ENCODE measurements at regions not wholly inside any gene's neighbourhood (a gene's known extent, or its start where the extent isn't known, plus 50 kb on each side); places are given as distances from the start of the nearest gene placed in this dataset.
"Not testable (repeated sequence)": the region's sequence is repeated elsewhere in the genome, so short reads cannot be mapped to it uniquely, and the experiment has no call there.

DNA sequence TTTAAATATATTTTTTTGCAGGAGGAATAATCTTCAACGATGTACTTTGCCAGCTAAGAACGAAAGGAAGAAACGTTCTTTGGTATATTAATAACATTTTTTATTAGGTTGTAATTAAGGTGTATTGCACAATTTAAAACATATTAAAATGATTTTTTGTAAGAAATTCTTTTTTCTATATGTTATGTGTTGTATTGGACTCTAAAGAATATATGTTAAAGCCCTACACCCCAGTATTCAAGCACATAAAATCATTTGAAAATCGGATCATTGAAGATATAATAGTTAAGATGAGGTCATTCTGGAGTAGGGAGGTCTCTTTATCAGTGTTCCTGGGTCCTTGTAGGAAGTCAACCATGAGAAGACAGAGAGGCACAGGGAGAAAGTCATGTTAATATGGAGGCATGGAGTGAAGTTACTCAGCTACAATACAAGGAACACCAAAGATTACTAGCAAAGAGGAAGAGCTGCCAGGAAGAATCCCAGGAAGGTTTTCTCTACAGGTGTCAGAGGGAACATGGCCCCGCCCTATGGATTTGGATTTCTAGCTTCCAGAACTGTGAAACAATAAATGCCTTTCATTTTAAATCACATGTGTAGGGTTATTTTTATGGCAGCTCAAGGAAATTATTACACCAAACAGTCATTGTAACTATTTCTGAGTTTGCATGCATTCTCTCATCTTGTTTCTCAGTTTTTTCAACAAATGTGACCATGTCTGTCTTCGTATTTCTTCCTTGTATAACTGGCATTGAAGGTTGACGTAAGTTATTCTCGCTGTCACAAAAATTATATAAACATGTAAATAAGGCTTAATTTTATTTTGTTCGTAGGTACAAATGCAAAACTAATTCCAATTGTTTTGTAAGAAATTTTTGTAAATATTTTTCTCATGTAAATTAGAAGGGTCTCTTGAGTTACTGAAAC lies 75.4 kb upstream of the VPREB1 start:
- no peak for DNase-seq

DNA sequence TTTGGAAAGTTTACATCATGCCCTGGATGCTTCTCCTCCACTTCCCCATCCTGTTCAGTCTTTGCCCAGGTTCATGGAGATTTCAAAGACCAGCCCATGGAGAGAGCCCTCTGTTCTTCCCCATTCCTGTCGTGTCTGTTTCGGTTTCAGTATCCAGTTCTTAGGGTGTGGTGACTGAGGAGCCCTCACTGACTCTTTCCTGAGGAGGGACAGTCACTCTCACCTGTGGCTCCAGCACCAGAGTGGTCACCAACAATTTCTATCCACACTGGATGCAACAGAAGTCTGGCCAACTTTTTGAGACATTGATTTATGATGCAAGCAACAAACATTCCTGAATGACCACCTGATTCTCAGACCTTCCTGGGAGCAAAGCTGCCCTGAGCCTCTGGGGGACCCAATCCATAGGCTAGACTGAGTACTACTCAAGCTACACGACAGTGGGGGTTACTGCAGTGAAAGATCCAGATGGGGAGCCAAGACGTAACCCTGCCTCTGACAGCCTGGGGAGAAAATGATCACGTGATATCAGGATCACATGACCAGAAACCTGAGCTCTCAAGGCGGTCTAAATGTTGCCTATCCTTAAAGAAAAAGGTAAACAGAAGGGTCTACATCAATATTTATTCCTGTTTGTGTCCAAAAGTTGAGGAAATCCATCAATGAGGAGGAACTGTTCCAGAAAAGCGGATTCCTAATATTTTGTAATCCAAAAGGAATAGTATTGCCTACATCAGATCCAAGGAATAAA lies 76.2 kb upstream of the VPREB1 start:
- peak; percentile 38 for DNase-seq

DNA sequence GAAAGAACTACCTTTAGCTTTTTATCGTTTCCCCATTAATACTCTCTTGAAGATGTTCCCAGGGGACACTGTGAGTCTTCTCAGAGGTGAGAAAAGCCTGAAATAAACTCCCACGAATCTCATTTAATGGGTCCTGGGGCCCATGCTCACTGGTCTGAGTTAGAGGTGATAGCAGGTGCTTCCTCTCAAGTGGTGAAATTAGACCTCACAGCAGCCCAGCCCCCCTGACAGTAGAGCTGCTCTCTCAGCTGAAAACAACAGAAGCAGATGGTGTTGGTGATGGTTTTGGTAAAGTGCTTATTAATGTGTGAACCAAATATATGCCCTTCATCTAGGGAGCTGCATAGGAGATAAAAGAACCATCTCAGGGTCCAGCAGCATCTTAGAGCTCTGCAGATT lies 76.8 kb upstream of the VPREB1 start:
- peak; percentile 76 for DNase-seq

DNA sequence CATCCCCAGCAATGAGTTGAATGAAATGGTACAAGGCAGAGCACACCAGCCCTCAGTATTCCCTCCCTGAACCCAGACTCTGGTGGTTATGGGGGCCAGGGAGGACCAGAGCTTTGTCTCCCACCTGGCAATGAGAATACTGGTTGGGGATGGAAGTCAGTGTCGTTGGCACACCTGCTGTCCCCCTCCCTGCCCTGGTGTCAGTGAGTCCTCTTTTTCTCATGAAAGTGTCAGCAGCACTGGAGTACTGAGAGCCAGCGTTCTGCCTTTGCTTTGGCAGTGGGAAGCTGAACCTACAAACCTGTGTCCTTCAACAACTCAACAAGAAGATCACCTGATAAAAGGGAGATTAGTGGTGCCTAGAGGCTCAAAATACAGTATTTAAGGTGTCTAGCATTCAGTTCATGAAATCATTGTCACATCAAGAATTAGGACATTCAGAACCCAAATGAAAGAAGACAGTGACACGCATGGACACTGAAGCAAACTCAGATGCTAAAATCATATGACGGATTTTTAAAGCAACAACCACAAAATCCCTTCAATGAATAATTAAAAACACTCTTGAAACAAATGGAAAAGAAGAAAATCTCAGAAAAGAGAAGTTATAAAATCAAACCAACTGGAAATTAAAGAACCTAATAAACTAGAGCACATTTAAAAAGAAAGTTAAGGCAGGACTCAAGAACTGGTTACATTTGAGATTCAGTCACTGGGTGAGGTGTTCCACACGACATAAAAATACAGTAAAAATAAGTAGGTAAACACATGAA lies 77.5 kb upstream of the VPREB1 start:
- peak; percentile 18 for DNase-seq

DNA sequence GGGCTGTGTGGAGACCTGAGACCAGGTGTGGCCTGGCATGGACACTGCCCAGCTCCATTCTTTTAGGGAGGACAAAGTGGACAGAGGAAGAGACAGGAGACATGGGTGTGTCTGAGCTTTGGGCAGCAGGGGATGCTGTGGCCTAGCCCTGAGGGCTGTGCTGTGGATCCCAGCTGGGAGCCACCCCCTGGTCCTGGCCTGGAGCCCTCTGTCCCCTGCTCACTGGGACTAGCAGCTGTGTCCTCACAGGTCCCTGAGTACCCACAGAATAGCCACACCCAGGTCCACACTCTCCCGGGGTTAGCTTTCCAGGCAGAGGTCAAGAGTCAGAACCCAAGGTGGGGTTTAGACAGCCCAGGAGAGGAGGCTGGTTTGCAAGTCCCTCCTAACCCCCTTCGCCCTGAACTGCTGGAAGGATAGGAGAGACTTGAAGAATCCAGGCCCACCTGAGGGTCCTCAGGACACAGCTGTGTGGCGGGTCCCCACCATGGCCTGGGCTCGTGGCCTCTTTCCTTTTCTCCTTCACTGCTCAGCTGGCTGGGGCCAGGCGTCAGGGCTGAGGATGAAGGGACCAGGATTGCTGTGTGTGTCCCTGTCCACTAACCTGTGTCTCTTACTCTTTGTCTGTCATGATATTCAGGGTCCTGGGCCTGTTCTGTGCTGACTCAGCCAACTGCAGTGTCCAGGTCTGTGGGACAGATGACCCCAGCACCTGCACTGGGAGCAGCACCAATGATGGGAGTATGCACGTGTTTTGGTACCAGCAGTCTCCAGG lies 78.5 kb upstream of the VPREB1 start:
- DNase-seq: no peak

DNA sequence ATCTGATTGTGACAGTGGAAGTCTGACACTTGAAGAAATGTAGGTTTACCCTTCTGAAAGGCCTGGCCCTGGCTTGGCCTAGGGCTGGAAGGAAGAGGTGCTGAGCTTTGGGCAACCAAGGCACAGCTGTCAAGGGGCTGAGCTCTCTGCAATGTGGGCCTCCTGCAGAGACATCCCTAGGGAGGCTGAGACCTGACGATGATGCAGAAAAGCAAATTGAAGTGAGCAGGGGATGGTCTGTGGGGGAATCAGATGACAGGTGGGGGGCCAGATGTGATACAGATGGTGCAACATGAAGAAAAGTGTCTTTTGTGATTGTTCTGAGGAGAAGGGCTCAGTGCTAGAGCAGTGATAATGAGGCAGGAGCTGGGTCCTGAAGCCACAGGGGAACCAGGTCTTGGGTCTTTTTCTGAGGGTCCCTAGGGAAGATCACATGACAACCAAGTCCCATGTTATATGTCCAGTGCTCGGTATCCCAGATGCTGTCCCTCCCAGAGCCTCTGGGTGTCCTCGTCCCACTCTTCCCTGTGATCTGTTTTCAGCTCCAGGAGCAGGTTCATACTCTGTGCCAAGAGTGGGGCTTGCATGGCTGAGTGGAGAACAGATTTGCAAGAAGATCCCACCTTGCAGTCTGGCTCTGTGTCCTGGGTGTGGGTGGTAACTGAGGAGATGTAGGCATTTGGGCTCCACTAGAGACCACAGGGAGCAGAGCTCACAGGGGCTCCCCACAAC lies 79.9 kb upstream of the VPREB1 start:
- peak; percentile 60 for DNase-seq

DNA sequence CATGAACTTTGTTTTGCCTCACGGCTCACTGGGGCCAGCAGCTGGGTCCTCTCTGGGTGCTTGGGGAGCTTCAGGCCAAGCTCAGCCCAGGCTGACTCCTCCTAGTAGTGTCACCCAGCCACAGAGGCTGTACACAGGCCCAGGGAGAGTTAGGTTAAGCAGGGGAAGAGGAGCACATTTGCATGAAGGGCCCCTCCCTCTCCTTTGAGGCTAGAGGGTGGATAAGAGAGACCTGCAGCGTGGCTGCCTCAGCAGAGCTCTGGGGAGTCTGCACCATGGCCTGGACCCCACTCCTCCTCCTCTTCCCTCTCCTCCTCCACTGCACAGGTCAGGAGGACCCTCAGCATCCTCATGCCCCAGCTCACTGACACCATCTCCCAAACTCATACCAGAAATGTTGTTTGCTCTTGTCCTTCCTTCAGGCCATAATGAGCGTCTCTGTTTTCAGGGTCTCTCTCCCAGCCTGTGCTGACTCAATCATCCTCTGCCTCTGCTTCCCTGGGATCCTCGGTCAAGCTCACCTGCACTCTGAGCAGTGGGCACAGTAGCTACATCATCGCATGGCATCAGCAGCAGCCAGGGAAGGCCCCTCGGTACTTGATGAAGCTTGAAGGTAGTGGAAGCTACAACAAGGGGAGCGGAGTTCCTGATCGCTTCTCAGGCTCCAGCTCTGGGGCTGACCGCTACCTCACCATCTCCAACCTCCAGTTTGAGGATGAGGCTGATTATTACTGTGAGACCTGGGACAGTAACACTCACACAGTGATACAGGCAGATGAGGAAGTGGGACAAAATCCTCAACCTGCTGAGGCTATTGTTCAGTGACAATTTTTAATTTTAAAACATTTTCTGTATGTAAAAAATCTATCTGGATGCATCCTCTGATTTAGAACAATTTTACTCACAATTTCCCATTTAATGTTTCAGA lies 82.4 kb upstream of the VPREB1 start:
- no peak for DNase-seq

DNA sequence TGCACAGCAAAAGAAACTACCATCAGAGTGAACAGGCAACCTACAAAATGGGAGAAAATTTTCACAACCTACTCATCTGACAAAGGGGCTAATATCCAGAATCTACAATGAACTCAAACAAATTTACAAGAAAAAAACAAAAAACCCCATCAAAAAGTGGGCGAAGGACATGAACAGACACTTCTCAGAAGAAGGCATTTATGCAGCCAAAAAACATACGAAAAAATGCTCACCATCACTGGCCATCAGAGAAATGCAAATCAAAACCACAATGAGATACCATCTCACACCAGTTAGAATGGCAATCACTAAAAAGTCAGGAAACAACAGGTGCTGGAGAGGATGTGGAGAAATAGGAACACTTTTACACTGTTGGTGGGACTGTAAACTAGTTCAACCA lies 83.8 kb upstream of the VPREB1 start:
- DNase-seq: not testable (repeated sequence)

DNA sequence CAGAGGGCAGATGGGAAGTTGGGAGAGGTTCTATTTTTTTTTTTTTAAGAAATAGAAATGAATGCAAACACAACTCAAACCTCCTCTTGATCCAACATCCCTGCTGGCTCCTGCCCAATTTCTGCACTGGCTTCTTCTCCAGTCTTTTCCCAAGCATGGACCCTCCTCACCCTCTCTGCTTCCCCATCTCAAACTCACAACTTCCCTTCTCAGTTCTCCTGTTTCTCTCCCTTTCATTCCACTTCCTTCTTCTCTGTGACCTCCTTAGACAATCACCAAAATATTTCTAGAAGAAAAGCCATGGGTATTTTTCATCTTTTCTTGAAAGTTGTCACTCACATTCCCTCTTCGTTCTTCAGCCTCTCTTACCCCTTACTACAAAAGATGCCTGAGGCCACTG lies 85.2 kb upstream of the VPREB1 start:
- DNase-seq: no peak

DNA sequence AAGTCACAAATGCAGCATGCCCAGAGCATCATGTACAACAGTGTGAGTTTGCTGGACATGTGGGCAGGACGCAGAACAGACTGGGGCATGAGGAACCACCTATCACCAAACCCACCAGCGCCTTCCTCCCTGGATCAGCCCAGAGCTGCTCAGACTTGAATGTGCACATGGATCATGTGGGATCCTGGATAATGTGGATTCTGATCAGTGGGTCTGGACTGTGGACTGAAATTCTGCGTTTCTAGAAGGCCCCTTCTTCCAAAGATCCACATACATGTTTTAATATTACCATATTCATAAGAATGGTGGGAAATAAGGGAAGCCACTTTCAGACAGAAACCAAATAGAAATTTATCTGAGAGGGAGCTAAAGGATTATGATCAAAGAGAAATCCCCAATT lies 85.6 kb upstream of the VPREB1 start:
- no peak for DNase-seq

DNA sequence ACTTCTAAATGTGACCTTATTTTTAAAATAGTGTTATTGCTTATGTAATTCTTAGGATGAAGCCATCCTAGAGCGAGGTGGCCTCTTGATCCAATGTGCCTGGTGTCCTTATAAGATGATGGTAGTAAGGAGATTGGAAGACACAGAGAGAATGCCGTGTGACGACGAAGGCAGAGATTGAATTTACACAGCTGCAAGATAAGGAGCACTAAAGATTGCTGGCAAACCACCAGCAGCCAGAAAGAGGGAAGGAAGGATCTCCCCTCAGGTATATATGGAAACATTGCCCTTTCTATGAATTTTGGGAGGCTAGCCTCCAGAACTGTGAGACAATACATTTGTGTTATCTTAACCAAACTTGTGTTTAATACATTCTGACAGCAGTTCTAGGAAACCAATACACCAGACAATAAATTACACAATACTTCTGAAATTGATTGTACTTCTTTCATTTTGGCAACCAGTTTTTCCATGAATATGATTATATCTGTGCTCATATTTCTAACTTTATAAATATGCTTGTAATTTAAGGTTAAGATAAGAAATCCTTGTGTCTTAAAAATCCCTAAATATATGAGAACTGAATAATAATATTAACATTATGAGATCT lies 86.3 kb upstream of the VPREB1 start:
- DNase-seq: no peak

DNA sequence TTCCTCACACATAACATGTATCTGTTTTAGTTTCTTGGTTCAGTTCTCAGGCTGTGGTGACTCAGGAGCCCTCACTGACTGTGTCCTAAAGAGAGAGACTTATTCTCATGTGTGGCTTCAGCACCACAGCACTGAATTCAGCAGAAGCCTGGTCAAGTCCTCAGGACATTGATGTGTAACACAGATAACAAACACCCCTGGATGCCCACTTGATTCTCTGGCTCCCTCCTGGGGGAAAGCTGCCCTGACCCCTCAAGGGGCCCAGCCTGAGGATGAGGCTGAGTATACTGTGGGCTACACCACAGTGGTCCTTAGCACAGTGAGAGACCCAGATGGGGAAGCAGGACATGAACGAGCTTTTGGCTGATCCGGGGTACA lies 87.2 kb upstream of the VPREB1 start:
- no peak for DNase-seq

DNA sequence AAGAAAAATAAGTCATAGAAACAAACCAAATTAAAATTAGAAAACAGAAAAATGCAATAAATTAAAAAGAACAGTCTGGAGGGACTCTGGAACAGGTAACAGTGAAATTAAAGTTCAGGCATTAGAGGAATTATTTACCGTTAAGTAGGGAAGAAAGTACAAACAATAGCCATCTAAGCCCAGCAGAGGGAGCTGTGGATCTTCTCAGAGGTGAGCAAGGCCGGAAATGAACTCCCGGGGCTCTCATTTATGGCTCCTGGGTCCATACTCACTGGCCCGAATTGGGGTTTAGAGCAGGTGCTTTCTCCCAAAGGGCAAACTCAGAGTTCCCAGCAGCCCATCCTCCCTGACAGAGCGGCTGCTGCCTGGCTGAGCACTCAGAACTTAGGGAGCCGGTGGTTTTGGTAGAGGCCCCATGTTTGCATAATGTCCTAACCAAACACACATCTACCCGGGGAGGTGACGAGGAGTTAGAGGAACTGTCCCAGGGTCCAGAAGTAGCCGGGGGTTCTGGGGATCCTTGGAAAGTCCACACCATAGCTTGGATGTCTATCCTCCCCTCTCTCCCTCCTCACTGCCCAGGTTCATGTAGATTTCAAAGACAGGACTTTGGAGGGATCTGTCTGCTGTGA lies 87.8 kb upstream of the VPREB1 start:
- DNase-seq: peak; percentile 80

DNA sequence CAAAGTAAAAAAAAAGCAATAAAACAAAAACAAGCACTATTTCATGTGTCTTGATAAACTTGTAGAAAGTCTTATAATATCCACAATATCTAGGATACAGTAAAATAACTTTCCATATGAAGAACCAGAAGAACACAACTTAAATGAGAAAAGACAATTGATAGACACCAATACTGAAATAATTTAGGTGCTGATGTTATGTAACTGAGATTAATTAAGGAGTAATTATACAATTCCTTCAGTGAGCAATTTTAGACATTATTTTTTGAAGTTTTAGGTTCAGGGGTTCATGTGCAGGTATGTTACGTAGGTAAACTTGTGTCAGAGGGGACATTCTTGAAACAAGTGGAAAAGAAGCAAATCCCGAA lies 88.3 kb upstream of the VPREB1 start:
- no peak for DNase-seq

DNA sequence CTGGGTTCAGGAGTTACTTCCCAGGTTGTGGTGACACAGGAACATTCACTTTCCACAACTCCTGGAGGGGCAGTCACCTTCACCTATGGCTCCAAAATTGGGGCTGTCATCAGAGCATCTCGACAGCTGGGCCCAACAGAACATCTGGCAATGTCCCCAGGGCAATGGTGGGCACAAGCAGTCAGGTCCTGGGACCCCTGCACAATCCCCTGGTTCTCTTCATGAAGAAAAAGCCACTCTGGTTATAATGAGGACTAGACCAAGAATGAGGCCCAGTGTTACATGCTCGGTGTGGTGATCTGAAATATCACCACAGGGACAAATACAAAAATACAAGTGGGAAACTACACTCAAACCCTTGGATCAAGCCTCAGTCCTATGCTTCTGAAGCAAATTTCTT lies 89.0 kb upstream of the VPREB1 start:
- DNase-seq: no peak

DNA sequence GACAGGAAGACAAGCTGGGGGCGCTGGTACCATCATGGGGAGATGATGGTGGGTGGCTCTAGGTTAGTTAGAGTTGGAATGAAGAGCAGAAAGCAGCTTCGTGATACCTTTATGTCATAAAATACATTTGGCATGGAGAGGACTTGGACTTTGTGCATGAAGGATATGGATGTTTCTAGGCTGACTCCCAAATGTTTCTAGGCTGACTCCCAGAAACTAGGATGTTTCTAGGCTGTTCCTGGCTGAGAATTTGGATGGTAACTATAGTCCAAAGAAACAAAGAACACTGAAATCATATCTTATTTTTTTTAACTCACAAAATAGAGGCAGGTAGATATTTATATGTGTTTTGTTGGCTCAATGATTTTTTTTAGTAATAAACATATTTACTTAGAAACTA lies 89.4 kb upstream of the VPREB1 start:
- no peak for DNase-seq

DNA sequence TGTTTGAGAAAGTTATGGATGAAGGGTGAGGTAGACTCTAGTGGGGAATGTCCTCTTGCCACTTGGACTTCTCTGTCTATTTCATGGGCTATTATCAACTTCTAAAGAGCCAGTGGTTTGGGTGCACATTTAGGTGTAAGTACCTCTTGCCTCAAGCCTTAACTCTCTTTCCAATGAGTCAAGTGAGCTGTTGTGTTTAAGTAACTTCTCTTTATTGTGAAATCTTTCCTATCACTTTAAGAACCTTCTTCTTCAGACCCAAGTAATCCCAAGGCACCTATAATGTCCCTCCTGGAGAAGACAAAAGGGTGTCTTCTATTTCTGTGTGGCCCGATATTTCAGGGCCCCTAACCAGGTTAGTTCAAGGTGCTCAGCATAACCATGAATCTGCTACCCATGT lies 90.5 kb upstream of the VPREB1 start:
- no peak for DNase-seq

DNA sequence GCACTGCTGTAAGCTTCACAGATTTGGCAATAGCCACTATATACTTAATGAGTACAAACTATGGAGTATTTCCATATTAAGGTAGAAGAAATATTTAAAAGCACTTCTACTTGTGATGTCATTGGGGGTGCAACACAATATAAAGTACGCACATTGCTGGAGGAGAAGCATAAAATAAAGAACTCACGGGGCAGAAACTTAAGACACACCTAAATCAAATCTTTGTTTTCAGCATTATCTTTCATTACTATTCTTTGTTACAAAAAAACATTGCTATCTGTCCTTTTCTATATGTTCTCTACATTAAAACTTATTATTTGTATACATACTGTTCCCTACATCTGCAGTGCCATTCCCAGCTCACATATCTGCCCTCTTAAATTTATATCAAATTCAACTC lies 93.3 kb upstream of the VPREB1 start:
- no peak for DNase-seq

DNA sequence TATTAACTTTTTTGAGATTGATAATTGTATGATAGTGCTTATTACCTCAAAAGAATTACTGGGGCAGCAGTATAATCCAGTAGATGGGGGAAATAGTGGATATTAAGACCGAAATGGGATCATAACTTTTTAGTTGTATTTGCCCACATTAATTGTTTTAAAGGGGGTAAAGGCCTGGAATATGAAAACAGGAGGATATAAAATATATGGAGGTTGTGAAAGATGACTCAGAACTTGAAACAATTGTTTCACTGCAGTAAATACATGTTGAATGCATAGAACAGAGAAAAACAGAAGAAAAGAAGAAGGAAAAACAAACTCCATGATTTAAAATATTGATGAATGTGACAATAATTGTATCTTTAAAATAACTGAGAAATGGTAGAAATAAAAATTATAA lies 94.1 kb upstream of the VPREB1 start:
- no peak for DNase-seq

DNA sequence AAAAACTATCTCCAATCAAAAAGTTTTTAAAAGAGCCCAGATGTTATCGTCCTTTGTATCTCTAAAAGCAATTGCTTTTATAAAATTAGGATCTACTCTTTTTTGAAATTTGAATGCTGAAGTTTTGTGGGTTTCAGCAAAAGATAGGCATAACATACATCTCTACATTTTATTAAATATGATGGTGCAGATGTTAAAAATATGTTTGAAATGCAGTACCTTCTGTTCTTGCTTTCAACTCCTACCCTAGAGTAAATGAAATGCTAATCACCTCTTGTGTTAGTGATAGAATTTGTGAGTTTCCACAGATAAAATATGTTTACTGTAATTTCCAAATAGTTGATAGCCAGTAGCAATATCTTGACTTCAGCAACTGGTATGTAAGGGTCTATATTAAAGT lies 95.7 kb upstream of the VPREB1 start:
- DNase-seq: no peak

Data from NCI-H1092 treated with DMSO at 0.1 percent for 48 hours (cell line).